Stimulated activated CD4-positive, alpha-beta T cell treated with anti-CD3 and anti-CD28 coated beads, Interleukin-12 subunit alpha, Interleukin-12 subunit beta, amount 100 ng/mL, for 24 hours (primary cell): ENCODE measurements at regions not wholly inside any gene's neighbourhood (a gene's known extent, or its start where the extent isn't known, plus 50 kb on each side); places are given as distances from the start of the nearest gene placed in this dataset.

Source experiments
- DNase-seq, 2 experiments: peaks; one replicate each; pipeline ENCODE4 v3.0.0-alpha.2; 2020; ENCODE audit warnings: low read depth in 2 of 2

GRCh38 chr3:139870000-139870675 lies 64.8 kb upstream of the CLSTN2 start:
- no peak for DNase-seq

GRCh38 chr3:139868773-139869172 lies 66.2 kb upstream of the CLSTN2 start:
- no peak for DNase-seq

- DNase-seq: no peak
Observed at GRCh38 chr3:139848660-139849059, 86.3 kb upstream of the CLSTN2 start.

GRCh38 chr3:139846729-139847128 lies 88.3 kb upstream of the CLSTN2 start:
- DNase-seq: no peak

- no peak for DNase-seq
Observed at GRCh38 chr3:139839659-139840058, 95.3 kb upstream of the CLSTN2 start.

GRCh38 chr3:139839014-139839413 lies 96.0 kb upstream of the CLSTN2 start:
- no peak for DNase-seq

- DNase-seq: no peak
Observed at GRCh38 chr3:139838269-139838957, 96.6 kb upstream of the CLSTN2 start.

- DNase-seq: no peak
Observed at GRCh38 chr3:139836698-139837464, 98.1 kb upstream of the CLSTN2 start.

- DNase-seq: no peak
Observed at GRCh38 chr3:139835830-139836683, 98.9 kb upstream of the CLSTN2 start.

GRCh38 chr3:139832998-139833397 lies 102.0 kb upstream of the CLSTN2 start:
- no peak for DNase-seq

- DNase-seq: no peak
Observed at GRCh38 chr3:139830817-139831216, 104.2 kb upstream of the CLSTN2 start.

- DNase-seq: no peak
Observed at GRCh38 chr3:139827833-139828232, 107.2 kb upstream of the CLSTN2 start.

- no peak for DNase-seq
Observed at GRCh38 chr3:139824864-139825263, 110.1 kb upstream of the CLSTN2 start.

GRCh38 chr3:139814646-139815045 lies 120.3 kb upstream of the CLSTN2 start:
- no peak for DNase-seq

- no peak for DNase-seq
Observed at GRCh38 chr3:139811331-139811730, 123.7 kb upstream of the CLSTN2 start.

- DNase-seq: no peak
Observed at GRCh38 chr3:139808201-139808600, 126.8 kb upstream of the CLSTN2 start.

GRCh38 chr3:139803294-139803693 lies 125.5 kb upstream of the NMNAT3 start:
- no peak for DNase-seq

GRCh38 chr3:139797724-139798343 lies 120.1 kb upstream of the NMNAT3 start:
- DNase-seq: peak in 1 of 2 experiments; percentile 15

- no peak for DNase-seq
Observed at GRCh38 chr3:139794469-139795265, 116.9 kb upstream of the NMNAT3 start.

- DNase-seq: no peak
Observed at GRCh38 chr3:139793408-139793807, 115.6 kb upstream of the NMNAT3 start.

GRCh38 chr3:139780593-139780992 lies 102.8 kb upstream of the NMNAT3 start:
- DNase-seq: no peak
